ENCODE measurements at regions not wholly inside any gene's neighbourhood (a gene's known extent, or its start where the extent isn't known, plus 50 kb on each side); places are given as distances from the start of the nearest gene placed in this dataset.
"Not testable (repeated sequence)": the region's sequence is repeated elsewhere in the genome, so short reads cannot be mapped to it uniquely, and the experiment has no call there.

- DNase-seq, result no peak
Observed at GRCh38 chr3:16055606-16056211, 118.8 kb upstream of the GALNT15 start.

GRCh38 chr3:16056217-16056616 is 118.3 kb upstream of the GALNT15 start:
- no peak for DNase-seq

GRCh38 chr3:16058521-16058920 is 116.0 kb upstream of the GALNT15 start:
- no peak for DNase-seq

- no peak for DNase-seq
Observed at GRCh38 chr3:16059081-16059537, 115.4 kb upstream of the GALNT15 start.

- no peak for DNase-seq
Observed at GRCh38 chr3:16059711-16060357, 114.6 kb upstream of the GALNT15 start.

- DNase-seq, result no peak
Observed at GRCh38 chr3:16060358-16060852, 114.1 kb upstream of the GALNT15 start.

- no peak for DNase-seq
Observed at GRCh38 chr3:16060945-16061344, 113.5 kb upstream of the GALNT15 start.

- no peak for DNase-seq
Observed at GRCh38 chr3:16061491-16061890, 113.0 kb upstream of the GALNT15 start.

GRCh38 chr3:16063603-16064002 is 110.9 kb upstream of the GALNT15 start:
- no peak for DNase-seq

- peak; percentile 3 for DNase-seq
Observed at GRCh38 chr3:16064642-16065414, 109.7 kb upstream of the GALNT15 start.

- DNase-seq, result no peak
Observed at GRCh38 chr3:16066545-16066944, 107.9 kb upstream of the GALNT15 start.

GRCh38 chr3:16066975-16067374 is 107.5 kb upstream of the GALNT15 start:
- no peak for DNase-seq

- peak; percentile 84 for DNase-seq
Observed at GRCh38 chr3:16067837-16068471, 106.5 kb upstream of the GALNT15 start.

GRCh38 chr3:16069149-16069922 is 105.1 kb upstream of the GALNT15 start:
- no peak for DNase-seq

- peak; percentile 12 for DNase-seq
Observed at GRCh38 chr3:16070707-16071106, 103.8 kb upstream of the GALNT15 start.

- DNase-seq, result no peak
Observed at GRCh38 chr3:16071206-16071605, 103.3 kb upstream of the GALNT15 start.

GRCh38 chr3:16072420-16073110 is 101.9 kb upstream of the GALNT15 start:
- DNase-seq, result no peak

GRCh38 chr3:16073203-16073602 is 101.3 kb upstream of the GALNT15 start:
- DNase-seq, result no peak

GRCh38 chr3:16073990-16074671 is 100.3 kb upstream of the GALNT15 start:
- DNase-seq, result not testable (repeated sequence)

GRCh38 chr3:16075647-16076046 is 98.8 kb upstream of the GALNT15 start:
- DNase-seq, result no peak

GRCh38 chr3:16076564-16076963 is 97.9 kb upstream of the GALNT15 start:
- no peak for DNase-seq

Data from DMS79 treated with DMSO at 0.1 percent for 48 hours (cell line).